ENCODE measurements at regions not wholly inside any gene's neighbourhood (a gene's known extent, or its start where the extent isn't known, plus 50 kb on each side); places are given as distances from the start of the nearest gene placed in this dataset.
"Not testable (repeated sequence)": the region's sequence is repeated elsewhere in the genome, so short reads cannot be mapped to it uniquely, and the experiment has no call there.

GRCh38 chr13:75959861-75960481, 323.8 kb downstream of the LMO7 start:
- H3K9me3 ChIP-seq: no peaks in the 10 kb centered on the region
- 25 to 30% methylated on average over 3 of the region's 3 CpGs for WGBS, 2 donors
- no peaks in the 10 kb centered on the region for H3K27me3 ChIP-seq
- H3K4me3 ChIP-seq: no peak overlapping the region
- no peak for DNase-seq
- no peak overlapping the region for H3K27ac ChIP-seq
- H3K36me3 ChIP-seq (replicated peaks in 1 of 2; ENCODE audit: insufficient read depth in 1 of 2, low read depth in 2 of 2): no peaks in the 10 kb centered on the region
- TF ChIP-seq CTCF (IDR thresholded peaks at IDR 0.05) (no peak), POLR2A (IDR thresholded peaks at IDR 0.05) (no peak)
- intact Hi-C loops (cut with DNase I): no loop called here
- H3K4me1 ChIP-seq: no peaks in the 10 kb centered on the region
- ATAC-seq: no peak

- DNase-seq; ATAC-seq; intact Hi-C loops (cut with DNase I); H3K4me3 ChIP-seq; H3K27ac ChIP-seq; H3K9me3 ChIP-seq; H3K36me3 ChIP-seq (replicated peaks in 1 of 2; ENCODE audit: insufficient read depth in 1 of 2, low read depth in 2 of 2); H3K4me1 ChIP-seq; H3K27me3 ChIP-seq: not testable (repeated sequence)
- WGBS, 2 donors: 46 to 52% methylated on average over 2 of the region's 2 CpGs
Observed at GRCh38 chr13:75953589-75953988, 317.5 kb downstream of the LMO7 start.

GRCh38 chr13:75947448-75947847, 311.3 kb downstream of the LMO7 start:
- ATAC-seq (no peak), DNase-seq (no peak)
- TF ChIP-seq CTCF (IDR thresholded peaks at IDR 0.05) (no peak), POLR2A (IDR thresholded peaks at IDR 0.05) (no peak)
- H3K9me3 ChIP-seq: no peaks in the 10 kb centered on the region
- no peaks in the 10 kb centered on the region for H3K36me3 ChIP-seq (replicated peaks in 1 of 2; ENCODE audit: insufficient read depth in 1 of 2, low read depth in 2 of 2)
- H3K27ac ChIP-seq: no peak overlapping the region
- no peaks in the 10 kb centered on the region for H3K4me1 ChIP-seq
- H3K27me3 ChIP-seq: no peaks in the 10 kb centered on the region
- no peak overlapping the region for H3K4me3 ChIP-seq
- intact Hi-C loops (cut with DNase I): no loop called here
- WGBS, 2 donors: 76 to 77% methylated on average over 2 of the region's 2 CpGs

GRCh38 chr13:75946536-75947284, 310.6 kb downstream of the LMO7 start:
- 64 to 70% methylated on average over 4 of the region's 4 CpGs for WGBS, 2 donors
- no peaks in the 10 kb centered on the region for H3K9me3 ChIP-seq
- no peaks in the 10 kb centered on the region for H3K27me3 ChIP-seq
- no peak overlapping the region for H3K4me3 ChIP-seq
- ATAC-seq (no peak), DNase-seq (peak in 1 of 4 donors; percentile 3)
- TF ChIP-seq CTCF (IDR thresholded peaks at IDR 0.05) (no peak), POLR2A (IDR thresholded peaks at IDR 0.05) (no peak)
- H3K4me1 ChIP-seq: no peaks in the 10 kb centered on the region
- H3K27ac ChIP-seq: no peak overlapping the region
- H3K36me3 ChIP-seq (replicated peaks in 1 of 2; ENCODE audit: insufficient read depth in 1 of 2, low read depth in 2 of 2): no peaks in the 10 kb centered on the region
- intact Hi-C loops (cut with DNase I): no loop called here

- TF ChIP-seq CTCF (IDR thresholded peaks at IDR 0.05) (no peak), POLR2A (IDR thresholded peaks at IDR 0.05) (no peak)
- no peaks in the 10 kb centered on the region for H3K9me3 ChIP-seq
- no peaks in the 10 kb centered on the region for H3K4me1 ChIP-seq
- ATAC-seq: no peak
- H3K4me3 ChIP-seq: no peak overlapping the region
- no peak for DNase-seq
- WGBS, 2 donors: 74 to 83% methylated on average over 3 of the region's 3 CpGs
- H3K36me3 ChIP-seq (replicated peaks in 1 of 2; ENCODE audit: insufficient read depth in 1 of 2, low read depth in 2 of 2): no peaks in the 10 kb centered on the region
- no peak overlapping the region for H3K27ac ChIP-seq
- intact Hi-C loops (cut with DNase I): no loop called here
- no peaks in the 10 kb centered on the region for H3K27me3 ChIP-seq
Observed at GRCh38 chr13:75945841-75946482, 309.8 kb downstream of the LMO7 start.

All from body of pancreas (tissue), 4 donors.